Pancreas (tissue), 10 donors: ENCODE measurements at regions not wholly inside any gene's neighbourhood (a gene's known extent, or its start where the extent isn't known, plus 50 kb on each side); places are given as distances from the start of the nearest gene placed in this dataset.

Source experiments
- ATAC-seq, 4 donors: fragments of 200-7000 bp; cut with Tn5 transposase; one replicate each; pipeline versions ENCODE4 v1.8.0 to v1.9.1; 2020; ENCODE audit warnings: mild to moderate bottlenecking in 4 of 4, moderate library complexity in 4 of 4
- DNase-seq, 6 donors: peaks; one replicate each; pipeline ENCODE4 v3.0.0-alpha.2; 2020
- FAIRE-seq: peaks from 2 replicates; lab custom pipeline; 2012; peaks lifted over from hg19 to GRCh38; lab: Jason Lieb, UNC
- H3K27ac ChIP-seq, 4 donors: fragments of 200-600 bp; sonication (generic); 1 replicate in 3 of 4; 2 replicates in 1 of 4; pipeline versions ENCODE4 v1.5.0 to v1.8.0; 2020
- H3K27me3 ChIP-seq, 4 donors: fragments of 200-600 bp; one replicate each; pipeline ENCODE4 v1.8.0; 2021
- H3K36me3 ChIP-seq, 3 donors: fragments of 200-600 bp; sonication (generic) in 1 of 3; one replicate each; pipeline versions ENCODE4 v1.5.0 to v1.8.0; 2020 to 2021
- H3K4me1 ChIP-seq, 3 donors: fragments of 200-600 bp; one replicate each; pipeline ENCODE4 v1.8.0; 2021
- H3K4me3 ChIP-seq, 4 donors: fragments of 200-600 bp; sonication (generic) in 2 of 4; one replicate each; pipeline versions ENCODE4 v1.5.0 to v1.8.0; 2020 to 2021
- H3K9me3 ChIP-seq, 4 donors: fragments of 200-600 bp; one replicate each; pipeline ENCODE4 v1.8.0; 2021
- CTCF ChIP-seq, 4 donors: fragments of 200-600 bp; sonication (generic) in 3 of 4; IDR thresholded peaks; one replicate each; pipeline versions ENCODE4 v1.5.0 to v1.8.0; 2021; ENCODE audit warnings: antibody characterized with exemption in 4 of 4
- WGBS, 2 donors: extraction: QIAGEN DNeasy Blood & Tissue Kit; methylation state at CpG; one replicate each; pipeline ENCODE4 v1.1.7; 2013; 5-methylcytosine and 5-hydroxymethylcytosine counted together
- intact Hi-C, 3 donors: fragments of 100-400 bp; cut with DNase I; formaldehyde crosslinking; loops; one replicate each; pipeline versions ENCODE4 v1.11.1 to v1.14.2; 2022
- donor health status: healthy with polysubstance abuse.
- donor health status: DM: no; HTN: no; CAD: no; lungs with moderate emphysema.
- donor health status: DM: no; HTN: no; CAD: no.
- donor health status: control.
- donor health status: control.
- donor health status: Bipolar disorder and iron deficiency.
- donor health status: DM: yes; HTN: yes; CAD: no.
- donor health status: DM: no; HTN: no; CAD: no.
- donor health status: DM: no; HTN: no; CAD: no.
- donor health status: DM: yes; HTN: yes; CAD: no.

DNA sequence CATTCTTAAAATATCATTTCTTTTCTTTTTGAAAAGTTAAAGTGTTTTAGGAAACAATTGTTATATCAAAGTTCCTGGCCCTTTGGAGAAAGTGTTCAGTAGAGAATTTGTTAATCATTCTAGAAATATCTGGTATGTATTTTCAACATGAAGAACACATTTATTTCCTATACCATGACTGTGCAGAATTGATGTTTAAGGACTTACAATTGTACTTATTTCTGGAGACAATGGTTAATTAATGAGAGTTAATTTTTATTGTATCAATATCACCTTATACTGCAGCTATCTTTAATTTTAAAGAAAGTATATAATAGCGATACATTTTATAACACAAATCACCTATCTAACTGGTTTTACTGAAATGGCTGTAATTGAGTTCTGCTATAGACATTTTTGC, 95.3 kb downstream of the TEX29 start:
- H3K27me3 ChIP-seq = peaks cover 0 to 9% (median 1%) of the 10 kb centered on the region in 4 donors
- H3K36me3 ChIP-seq = no peaks in the 10 kb centered on the region
- ATAC-seq (no peak), FAIRE-seq (no peak), DNase-seq (no peak)
- TF ChIP-seq CTCF (IDR thresholded peaks at IDR 0.05) = no peak
- H3K27ac ChIP-seq = no peak overlapping the region
- H3K9me3 ChIP-seq = no peaks in the 10 kb centered on the region
- no peaks in the 10 kb centered on the region for H3K4me1 ChIP-seq
- intact Hi-C loops = no loop called here
- WGBS, 2 donors = 92 to 98% methylated on average over 1 of the region's 1 CpG
- H3K4me3 ChIP-seq = no peak overlapping the region

- no peak for TF ChIP-seq CTCF (IDR thresholded peaks at IDR 0.05)
- no peak for DNase-seq
- no peaks in the 10 kb centered on the region for H3K9me3 ChIP-seq
- intact Hi-C loops = no loop called here
- no peak overlapping the region for H3K4me3 ChIP-seq
- H3K27ac ChIP-seq = no peak overlapping the region
- H3K36me3 ChIP-seq = no peaks in the 10 kb centered on the region
- FAIRE-seq = no peak
- 70 to 78% methylated on average over 6 of the region's 6 CpGs for WGBS, 2 donors
- peaks cover 0 to 9% (median 1%) of the 10 kb centered on the region in 4 donors for H3K27me3 ChIP-seq
- H3K4me1 ChIP-seq = no peaks in the 10 kb centered on the region
- no peak for ATAC-seq
These were observed 97.7 kb downstream of the TEX29 start for GRCh38 chr13:111418101-111418500.

GRCh38 chr13:111420113-111420876, 99.9 kb downstream of the TEX29 start:
- DNase-seq (no peak), FAIRE-seq (no peak), ATAC-seq (no peak)
- no peaks in the 10 kb centered on the region for H3K36me3 ChIP-seq
- H3K4me3 ChIP-seq = no peak overlapping the region
- TF ChIP-seq CTCF (IDR thresholded peaks at IDR 0.05) = no peak
- intact Hi-C loops = no loop called here
- no peaks in the 10 kb centered on the region for H3K4me1 ChIP-seq
- peaks cover 0 to under 1% (median 0%) of the 10 kb centered on the region in 4 donors for H3K27me3 ChIP-seq
- H3K27ac ChIP-seq = no peak overlapping the region
- WGBS, 2 donors = 73 to 80% methylated on average over 20 of the region's 20 CpGs
- no peaks in the 10 kb centered on the region for H3K9me3 ChIP-seq

GRCh38 chr13:111421216-111421615, 100.8 kb downstream of the TEX29 start:
- 67 to 83% methylated on average over 10 to 11 of the region's 11 CpGs for WGBS, 2 donors
- TF ChIP-seq CTCF (IDR thresholded peaks at IDR 0.05) = no peak
- Histone ChIP-seq H3K9me3 (no peaks in the 10 kb centered on the region), H3K27me3 (no peaks in the 10 kb centered on the region), H3K36me3 (no peaks in the 10 kb centered on the region), H3K4me3 (no peak overlapping the region), H3K4me1 (no peaks in the 10 kb centered on the region), H3K27ac (no peak overlapping the region)
- FAIRE-seq (no peak), DNase-seq (no peak), ATAC-seq (no peak)
- intact Hi-C loops = no loop called here

DNA sequence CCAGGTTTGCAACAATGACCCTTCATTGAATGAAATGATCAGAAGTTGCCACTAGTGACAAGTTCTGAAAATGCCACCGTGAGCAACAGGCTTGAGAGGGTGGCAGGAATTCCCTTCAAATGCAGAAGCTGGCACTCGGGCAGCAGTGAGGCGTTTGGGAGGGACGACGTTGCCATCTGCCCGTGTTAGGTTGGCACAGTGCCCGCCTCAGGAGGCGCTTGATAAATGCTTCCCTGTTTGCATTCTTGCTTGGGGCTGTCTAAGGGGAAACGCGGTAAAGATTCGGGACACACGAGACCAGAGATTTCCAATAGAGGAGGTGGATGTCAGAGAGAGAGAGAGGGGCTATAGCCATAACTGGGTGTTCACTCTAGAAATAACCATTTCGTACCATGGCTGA, 101.9 kb downstream of the TEX29 start:
- intact Hi-C loops = no loop called here
- DNase-seq = no peak
- Histone ChIP-seq H3K27me3 (no peaks in the 10 kb centered on the region), H3K9me3 (no peaks in the 10 kb centered on the region), H3K4me1 (no peaks in the 10 kb centered on the region), H3K27ac (no peak overlapping the region), H3K36me3 (no peaks in the 10 kb centered on the region), H3K4me3 (no peak overlapping the region)
- ATAC-seq = no peak
- no peak for TF ChIP-seq CTCF (IDR thresholded peaks at IDR 0.05)
- 43 to 48% methylated on average over 13 of the region's 13 CpGs for WGBS, 2 donors
- no peak for FAIRE-seq
